Retinal pigment epithelial cell (primary cell): ENCODE measurements at regions not wholly inside any gene's neighbourhood (a gene's known extent, or its start where the extent isn't known, plus 50 kb on each side); places are given as distances from the start of the nearest gene placed in this dataset.

ENCODE experiments used
- DNase-seq: peaks from one replicate; pipeline ENCODE4 v3.0.0-alpha.2; 2010; ENCODE audit warnings: low read depth
- H3K4me3 ChIP-seq: 2 replicates; pipeline ENCODE4 v1.5.1; 2011; ENCODE audit warnings: mild to moderate bottlenecking, low read length, control low read depth, moderate library complexity
- TF ChIP-seq, protein P1 (sequence below): conservative IDR thresholded peaks from 2 replicates; pipeline ENCODE4 v1.5.1; 2011; ENCODE audit warnings: low read depth, low read length, control low read depth, inconsistent platforms

DNA sequence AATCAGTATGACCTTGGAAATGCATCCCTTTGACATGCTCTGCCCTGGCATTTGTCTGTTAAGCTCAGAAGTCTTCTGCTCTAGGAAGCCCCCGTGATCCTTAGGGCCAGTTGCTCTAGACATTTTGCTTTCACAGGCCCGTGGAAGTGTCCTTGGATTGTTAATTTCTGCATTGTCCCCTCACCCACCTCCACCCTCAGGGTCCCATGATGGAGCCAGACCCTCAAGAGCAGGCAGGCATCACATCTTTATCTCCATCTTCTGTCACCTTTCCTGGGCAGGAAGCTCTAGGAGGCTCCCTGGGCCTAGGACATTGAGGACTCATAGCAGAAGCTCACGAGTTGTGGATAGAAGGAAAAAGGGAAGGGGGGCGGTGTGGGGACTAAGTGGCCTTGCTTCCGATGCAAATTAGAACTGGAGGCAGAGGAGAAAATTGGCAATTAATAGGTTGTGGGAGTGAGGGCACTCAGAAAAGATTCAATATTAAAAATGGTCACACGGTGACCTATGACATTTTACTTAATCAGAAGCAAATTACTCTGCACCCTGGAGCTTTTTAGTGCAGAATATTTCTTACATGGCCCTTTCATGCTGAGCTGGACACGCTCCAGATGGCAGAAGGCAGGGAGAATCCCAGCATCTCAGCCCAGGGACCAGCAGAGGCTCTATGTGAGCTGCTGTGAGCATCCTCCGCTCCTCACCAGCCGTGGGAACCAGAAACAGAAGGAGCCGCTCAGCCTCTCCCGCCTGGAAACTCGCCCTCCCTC, 185.0 kb downstream of the MATN1 start:
- DNase-seq: no peak
- TF ChIP-seq, protein P1, sequence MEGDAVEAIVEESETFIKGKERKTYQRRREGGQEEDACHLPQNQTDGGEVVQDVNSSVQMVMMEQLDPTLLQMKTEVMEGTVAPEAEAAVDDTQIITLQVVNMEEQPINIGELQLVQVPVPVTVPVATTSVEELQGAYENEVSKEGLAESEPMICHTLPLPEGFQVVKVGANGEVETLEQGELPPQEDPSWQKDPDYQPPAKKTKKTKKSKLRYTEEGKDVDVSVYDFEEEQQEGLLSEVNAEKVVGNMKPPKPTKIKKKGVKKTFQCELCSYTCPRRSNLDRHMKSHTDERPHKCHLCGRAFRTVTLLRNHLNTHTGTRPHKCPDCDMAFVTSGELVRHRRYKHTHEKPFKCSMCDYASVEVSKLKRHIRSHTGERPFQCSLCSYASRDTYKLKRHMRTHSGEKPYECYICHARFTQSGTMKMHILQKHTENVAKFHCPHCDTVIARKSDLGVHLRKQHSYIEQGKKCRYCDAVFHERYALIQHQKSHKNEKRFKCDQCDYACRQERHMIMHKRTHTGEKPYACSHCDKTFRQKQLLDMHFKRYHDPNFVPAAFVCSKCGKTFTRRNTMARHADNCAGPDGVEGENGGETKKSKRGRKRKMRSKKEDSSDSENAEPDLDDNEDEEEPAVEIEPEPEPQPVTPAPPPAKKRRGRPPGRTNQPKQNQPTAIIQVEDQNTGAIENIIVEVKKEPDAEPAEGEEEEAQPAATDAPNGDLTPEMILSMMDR: no peak
- no peak overlapping the region for H3K4me3 ChIP-seq

DNA sequence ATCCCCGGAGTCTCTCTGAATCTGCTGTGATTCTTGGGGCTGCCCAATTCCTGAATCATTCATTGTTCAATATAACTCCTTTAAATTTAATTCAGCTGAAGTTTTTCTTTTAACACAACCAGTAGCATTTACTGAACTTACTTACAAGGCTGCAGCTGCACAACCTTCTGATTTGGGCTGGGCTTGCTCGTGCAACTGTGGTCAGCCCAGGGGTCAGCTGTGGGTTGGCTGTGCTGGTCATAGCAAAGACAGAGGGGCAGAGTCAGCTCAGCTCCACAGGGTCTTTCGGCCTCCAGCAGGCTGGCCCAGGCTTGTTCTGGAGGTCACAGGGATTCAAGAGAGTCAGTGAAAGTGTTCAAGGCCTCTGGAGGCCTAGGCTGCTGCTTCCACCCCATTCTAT, 186.1 kb downstream of the MATN1 start:
- DNase-seq: no peak
- TF ChIP-seq, protein P1: no peak
- H3K4me3 ChIP-seq: no peak overlapping the region

DNA sequence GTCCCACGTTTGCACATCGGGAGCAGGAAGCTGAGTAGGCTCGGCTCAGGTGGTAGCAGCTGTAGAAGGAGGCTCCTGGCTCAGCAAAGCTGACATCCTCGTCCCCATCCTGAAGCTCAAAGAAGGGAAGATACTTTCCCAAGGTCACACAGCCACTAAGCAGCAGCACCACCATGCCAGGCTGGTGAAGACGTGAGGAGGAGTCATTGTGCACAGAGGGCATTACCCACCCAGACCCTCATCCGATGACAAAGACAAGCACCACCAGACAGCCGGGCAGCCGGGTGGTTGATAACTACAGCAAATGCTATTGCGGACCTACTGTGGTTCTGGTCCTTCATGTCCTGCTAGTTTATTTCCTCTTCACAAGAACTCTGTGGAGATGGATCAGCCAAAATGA, 186.9 kb downstream of the MATN1 start:
- no peak overlapping the region for H3K4me3 ChIP-seq
- DNase-seq: no peak
- TF ChIP-seq, protein P1: no peak

DNA sequence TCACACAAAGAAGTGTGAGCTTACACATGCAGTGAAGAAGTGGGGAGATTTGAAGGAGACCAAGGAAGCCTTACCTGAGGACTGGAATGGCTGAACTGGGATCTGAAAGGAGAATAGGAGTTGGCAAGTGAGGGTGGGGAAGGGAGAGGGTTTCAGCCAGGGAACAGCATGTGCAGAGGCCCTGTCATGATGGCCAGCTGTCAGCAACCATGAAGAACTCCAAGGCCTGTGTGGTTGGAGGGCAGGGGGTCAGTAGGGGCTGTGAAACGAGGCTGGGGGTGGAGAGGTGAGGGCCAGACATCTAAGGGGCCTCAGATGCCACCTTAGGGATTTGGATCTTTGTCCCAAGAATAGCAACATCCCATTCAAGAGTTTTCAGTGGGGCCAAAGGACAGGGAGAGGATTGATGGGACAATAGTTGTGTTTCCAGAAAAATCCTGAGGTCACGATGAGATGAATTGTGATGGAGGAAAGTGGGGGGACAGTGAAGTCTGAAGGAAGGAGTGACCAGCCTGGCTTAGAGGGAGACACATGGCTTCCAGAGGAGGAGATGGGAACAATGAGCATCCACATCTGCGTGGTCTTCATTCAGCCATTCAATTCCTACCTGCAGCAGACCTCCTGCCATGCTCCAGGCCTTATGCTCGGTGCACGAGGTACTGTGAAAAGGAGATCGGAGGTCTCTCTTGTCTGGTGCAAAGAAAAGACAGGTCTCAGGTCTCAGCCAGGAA, 187.6 kb downstream of the MATN1 start:
- no peak overlapping the region for H3K4me3 ChIP-seq
- no peak for DNase-seq
- TF ChIP-seq, protein P1: no peak

DNA sequence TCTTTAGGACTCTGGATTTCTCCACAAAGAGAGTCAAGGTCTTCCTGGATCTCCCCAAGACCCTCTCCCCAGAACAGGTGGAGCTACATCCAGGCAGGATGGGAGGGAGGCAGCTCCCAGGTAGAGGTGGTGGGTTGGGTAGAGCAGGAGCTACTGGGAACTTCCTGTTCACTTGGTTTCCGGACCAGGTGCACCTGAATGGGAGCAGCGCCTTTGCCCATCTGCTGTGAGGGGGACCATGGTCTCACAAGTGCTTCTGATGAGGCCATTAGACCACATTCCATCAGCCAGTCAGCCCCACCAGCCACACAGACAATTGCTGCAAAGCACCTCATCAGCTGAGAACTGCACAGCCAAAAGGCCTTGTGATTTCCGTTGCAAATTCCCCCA, 188.8 kb downstream of the MATN1 start:
- DNase-seq: no peak
- H3K4me3 ChIP-seq: no peak overlapping the region
- TF ChIP-seq, protein P1: no peak

DNA sequence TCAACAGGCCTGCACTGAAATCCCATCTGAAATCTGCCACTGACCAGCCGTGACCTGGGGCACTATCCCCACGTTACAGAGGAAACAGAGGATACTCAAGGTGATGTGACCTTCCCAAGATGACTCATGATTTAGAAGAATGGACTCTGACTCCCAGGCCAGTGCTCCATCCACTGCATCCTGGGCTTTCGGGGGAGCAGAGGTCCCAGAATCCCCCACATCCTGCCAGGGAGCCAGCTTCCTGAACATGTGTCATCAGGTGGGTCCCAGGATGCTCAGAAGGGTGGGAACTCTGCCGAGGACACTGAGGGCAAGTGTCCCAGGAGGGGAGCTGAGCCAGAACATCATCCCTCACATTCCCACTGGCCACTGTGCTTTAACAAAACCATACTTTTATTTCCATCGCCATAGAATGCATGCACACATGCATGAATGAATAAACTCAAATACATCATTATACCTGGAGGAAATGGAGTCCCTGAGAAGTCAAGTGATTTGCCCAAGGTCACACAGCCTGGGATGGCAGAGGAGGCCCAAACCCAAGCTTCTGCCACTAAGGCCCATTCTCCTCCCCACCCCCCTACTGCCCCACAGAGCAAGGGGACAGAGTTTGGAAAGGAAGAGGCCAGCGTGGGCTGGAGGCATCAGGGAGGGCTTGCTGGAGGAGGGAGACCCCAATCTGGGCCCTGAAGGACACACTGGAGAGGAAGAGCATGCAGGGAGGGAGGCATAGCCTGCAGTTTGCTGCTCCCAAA, 189.4 kb downstream of the MATN1 start:
- TF ChIP-seq, protein P1: no peak
- H3K4me3 ChIP-seq: no peak overlapping the region
- no peak for DNase-seq
